ENCODE measurements at regions not wholly inside any gene's neighbourhood (a gene's known extent, or its start where the extent isn't known, plus 50 kb on each side); places are given as distances from the start of the nearest gene placed in this dataset.
A peak's percentile ranks its signal among the peaks of the same experiment; 100 is the strongest.
"Not testable (repeated sequence)": the region's sequence is repeated elsewhere in the genome, so short reads cannot be mapped to it uniquely, and the experiment has no call there.

- no peak for DNase-seq
Observed at GRCh38 chr12:105852496-105852895, 286.3 kb downstream of the NUAK1 start.

DNA sequence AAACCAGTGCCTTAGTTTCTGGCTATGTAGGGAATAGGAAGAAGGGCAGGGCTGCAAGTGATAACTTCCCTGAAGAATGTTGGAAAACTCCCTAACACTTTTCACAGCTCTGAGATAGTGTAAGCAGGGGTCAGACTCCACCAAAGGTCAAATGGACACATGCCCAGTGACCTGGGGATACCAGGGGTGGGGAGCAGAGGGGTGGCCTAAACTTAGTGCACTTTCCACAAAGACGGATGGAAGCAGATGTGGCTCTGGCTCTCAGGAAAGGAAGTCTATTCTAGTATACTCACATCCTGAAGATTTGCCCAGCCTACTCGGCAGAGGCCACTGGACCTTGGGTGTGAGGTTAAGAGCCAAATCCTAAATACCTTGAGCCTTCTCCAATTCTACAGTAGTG, 285.8 kb downstream of the NUAK1 start:
- no peak for DNase-seq

DNA sequence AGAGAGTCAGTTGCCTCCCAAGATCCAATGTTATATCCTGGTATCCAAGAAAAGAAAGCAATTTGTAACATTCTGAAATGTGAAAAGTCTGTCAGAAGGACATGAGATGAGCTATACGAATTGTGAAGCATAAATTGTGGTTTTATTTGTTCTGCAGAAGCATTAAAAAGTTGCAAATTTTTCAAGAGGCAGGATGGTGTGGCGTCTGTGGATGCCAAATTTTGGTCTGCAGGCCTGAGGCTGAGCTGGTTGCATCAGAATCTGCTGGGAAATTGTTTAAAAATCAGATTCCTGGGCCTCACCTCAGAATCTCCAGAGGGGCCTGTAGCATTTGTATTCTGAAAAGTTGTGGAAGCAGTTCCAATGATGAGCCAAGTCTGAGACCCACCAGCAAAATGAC, 284.7 kb downstream of the NUAK1 start:
- DNase-seq, result no peak

GRCh38 chr12:105855361-105856047, 283.2 kb downstream of the NUAK1 start:
- no peak for DNase-seq

DNA sequence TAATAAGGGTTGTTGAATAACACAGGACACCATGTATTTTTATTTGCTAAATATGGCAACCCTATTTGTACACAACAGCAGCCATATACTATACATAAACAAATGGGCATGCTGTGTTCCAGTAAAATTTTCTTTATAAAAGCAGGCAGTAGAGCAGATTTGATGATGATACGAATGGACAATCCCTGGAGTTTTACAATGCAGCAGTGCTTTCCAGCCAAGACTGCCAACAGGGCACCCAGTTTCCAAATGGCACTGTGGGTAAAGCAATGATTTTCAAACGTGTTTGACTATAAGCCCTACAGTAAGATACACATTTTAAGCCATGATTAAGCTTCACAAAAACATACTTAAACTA, 282.7 kb downstream of the NUAK1 start:
- DNase-seq, result no peak

- DNase-seq, result peak; percentile 20
Observed at GRCh38 chr12:105858981-105859710, 279.6 kb downstream of the NUAK1 start.

DNA sequence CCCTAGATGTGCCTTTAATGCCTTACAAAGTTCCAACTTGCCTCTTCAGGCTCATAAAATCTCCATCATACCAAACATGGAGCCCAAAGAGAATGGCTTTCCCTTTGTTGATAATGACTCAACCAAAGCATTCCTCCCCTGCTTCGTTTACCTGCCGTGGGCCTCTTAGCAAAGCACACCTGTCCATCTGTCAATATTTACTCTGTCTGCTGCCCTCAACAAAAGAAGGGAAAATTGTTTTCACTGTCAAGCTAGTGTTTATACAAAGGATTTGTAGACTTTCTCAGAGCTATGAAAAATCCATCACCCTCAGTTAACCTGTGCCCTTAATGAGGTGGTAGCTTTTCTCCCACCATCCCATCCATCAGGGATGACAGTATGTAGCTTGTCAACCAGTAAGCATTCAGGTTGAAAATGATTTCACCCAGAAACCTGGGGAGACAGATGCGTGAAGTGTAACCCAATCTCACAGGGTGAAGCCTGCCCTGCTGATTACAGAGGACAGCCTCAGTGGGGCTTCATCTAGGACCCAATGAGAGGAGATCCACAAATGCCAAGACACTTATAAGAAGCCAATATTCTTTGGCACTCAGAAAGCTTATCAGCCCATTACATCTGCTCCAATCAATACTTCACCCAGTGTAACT, 278.1 kb downstream of the NUAK1 start:
- no peak for DNase-seq

- no peak for DNase-seq
Observed at GRCh38 chr12:105861227-105861626, 277.5 kb downstream of the NUAK1 start.

DNA sequence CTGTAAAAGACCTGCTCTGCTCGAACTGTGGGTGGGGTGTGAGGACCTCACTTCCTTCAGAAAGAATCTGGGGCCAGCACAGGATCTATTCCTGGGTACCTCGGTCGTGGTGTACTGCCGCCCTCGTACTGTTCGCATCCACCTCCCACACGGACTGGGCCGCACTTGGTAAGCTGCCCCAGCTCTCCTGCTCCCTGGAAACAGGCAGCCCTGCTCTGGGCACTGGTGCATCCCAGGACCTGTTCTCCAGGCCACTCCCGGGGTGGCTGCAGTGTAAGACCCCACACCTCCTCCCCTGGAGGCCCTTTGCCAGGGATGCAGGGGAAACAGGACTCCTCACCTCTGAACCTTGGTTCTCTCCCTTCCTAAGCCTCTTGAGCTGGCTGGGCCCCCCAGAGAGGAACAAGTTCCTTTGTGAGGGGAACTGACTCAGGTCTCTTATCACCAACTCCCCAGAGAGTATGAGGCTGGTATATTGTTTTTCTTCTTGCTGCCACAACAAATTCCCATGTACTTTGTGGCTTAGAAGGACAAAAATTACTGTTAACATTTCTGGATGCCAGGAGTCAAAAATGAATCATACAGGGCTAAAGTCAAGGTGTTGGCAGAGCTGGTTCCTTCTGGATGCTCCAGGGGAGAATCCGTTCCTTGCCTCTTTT, 276.5 kb downstream of the NUAK1 start:
- DNase-seq, result peak; percentile 20

DNA sequence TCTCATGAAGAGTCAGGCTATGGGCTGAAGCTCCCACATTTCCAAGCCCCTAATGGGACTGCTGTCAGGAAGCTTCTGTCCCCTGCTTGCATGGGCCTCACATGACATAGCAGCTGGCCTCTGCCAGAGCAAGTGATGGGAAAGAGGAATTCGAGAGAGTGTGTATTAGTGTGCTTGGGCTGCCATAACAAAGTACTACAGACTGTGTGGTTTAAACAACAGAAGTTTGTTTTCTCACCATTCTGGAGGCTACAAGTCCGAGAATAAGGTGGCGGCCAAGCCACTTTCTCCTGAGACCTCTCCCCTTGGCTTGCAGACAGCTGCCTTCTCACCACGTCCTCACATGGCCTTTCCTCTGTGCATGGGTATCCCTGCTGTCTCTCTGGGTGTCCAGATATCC, 274.4 kb downstream of the NUAK1 start:
- no peak for DNase-seq

DNA sequence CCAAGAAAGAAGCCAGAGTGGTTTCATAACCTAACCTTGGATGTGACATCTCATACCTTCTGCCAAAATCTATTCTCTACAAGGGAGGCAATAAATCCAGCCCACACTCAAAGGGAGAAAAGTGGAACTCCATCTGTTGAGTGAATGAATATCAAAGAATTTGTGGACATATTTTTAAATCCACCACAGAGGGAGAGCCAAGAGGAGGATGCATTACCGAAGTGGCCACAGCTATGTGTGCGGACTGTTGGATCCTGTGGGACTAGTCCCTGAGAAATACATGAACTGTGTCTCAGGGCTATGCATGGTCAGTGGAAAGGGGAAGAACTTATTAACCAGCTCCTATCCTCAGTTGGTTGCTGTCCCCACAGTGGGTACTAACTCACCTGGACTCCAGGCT, 273.9 kb downstream of the NUAK1 start:
- peak; percentile 10 for DNase-seq

GRCh38 chr12:105865886-105866285, 272.9 kb downstream of the NUAK1 start:
- no peak for DNase-seq

DNA sequence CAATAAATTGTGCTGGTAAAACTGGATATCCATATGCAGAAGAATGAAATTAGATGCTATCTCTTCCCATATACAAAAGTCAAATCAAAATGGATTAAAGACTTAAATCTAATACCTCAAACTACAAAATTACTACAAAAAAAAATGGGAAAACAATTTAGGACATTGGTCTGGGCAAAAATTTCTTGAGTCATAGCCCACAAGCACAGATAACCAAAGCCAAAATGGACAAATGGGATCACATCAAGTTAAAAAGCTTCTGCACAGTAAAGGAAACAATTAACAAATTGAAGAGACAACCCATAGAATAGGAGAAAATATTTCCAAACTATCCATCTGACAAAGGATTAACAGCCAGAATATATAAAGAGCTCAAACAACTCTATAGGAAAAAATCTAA, 264.6 kb downstream of the NUAK1 start:
- no peak for DNase-seq

DNA sequence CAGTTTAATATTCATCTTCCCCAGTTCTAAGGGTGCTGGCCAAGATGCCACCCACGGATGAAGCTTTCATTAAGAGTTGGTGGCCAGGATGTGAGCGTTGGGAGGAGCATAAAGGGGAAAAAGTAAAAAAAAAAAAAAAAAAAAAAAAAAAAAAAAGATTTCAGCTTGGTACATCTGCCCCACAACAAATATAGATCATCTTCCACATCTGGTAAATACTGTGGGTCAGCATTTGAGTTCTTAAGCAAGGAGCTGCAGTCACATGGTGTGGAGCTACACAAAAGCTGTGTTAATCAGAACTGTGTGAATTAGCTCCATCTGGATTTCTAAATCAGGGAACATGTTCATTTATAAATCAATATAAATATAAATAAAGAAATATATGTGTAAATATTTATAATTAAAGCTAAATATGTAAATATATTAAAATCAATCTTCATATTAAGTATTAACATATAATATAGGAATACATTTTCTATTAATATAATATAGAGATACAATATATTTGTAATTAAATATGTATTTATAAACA, 262.3 kb downstream of the NUAK1 start:
- no peak for DNase-seq

GRCh38 chr12:105878964-105879363, 259.8 kb downstream of the NUAK1 start:
- DNase-seq, result peak; percentile 16

DNA sequence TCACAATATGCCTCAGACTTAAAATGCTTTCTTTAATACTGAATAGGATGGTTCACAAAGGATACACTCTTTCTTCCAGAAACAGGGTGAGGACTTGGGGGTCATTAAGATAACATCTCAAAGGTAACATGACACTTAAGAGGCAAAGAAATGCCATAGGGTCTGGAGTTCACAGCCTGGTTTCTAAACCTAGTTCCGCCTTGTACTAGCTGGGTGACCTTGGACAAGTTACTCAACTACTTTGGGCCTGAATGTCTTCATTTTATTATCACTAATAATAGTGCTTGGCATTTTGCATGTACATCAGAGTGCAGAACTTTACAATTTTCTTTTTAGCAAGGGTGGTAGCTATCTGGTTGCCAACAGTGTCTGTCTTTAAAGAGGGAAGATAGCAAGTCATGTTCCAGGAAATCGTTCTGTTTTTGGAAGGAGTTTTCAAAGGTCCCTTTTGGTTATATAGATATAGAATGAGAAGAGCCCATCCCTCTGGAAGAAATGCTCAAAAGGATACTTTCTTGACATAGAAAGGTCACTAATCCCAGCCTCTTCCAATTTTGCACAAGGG, 257.8 kb downstream of the NUAK1 start:
- DNase-seq, result no peak

- DNase-seq, result peak; percentile 58
Observed at GRCh38 chr12:105882404-105882803, 256.4 kb downstream of the NUAK1 start.

- no peak for DNase-seq
Observed at GRCh38 chr12:105887131-105887530, 251.6 kb downstream of the NUAK1 start.

GRCh38 chr12:105888696-105889095, 250.1 kb downstream of the NUAK1 start:
- peak; percentile 86 for DNase-seq

- DNase-seq, result no peak
Observed at GRCh38 chr12:105892362-105892910, 246.3 kb downstream of the NUAK1 start.

- DNase-seq, result not testable (repeated sequence)
Observed at GRCh38 chr12:105895197-105895832, 243.4 kb downstream of the NUAK1 start.

- no peak for DNase-seq
Observed at GRCh38 chr12:105897311-105897725, 241.4 kb downstream of the NUAK1 start.
